ENCODE measurements at regions not wholly inside any gene's neighbourhood (a gene's known extent, or its start where the extent isn't known, plus 50 kb on each side); places are given as distances from the start of the nearest gene placed in this dataset.

DNA sequence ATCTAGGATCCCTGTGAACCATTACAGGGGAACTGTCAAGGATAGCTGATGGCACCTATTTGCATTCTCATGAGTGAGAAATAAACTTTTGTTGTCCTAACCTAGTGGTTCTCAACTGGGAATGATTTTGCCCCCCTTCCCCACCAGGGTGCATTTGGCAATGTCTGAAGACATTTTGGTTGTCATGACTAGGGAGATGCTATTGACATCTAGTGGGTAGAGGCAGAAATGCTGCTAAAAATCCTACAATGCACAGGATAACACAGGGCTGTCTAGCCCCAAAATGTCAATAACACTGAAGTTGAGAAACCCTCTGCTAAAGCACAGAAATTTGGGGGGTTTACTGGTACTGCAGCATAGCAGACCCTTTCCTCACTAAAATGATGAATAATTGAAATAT, 140.9 kb upstream of the SRRM4 start:
- H3K27me3 ChIP-seq = no peaks in the 10 kb centered on the region
- H3K27ac ChIP-seq = no peak overlapping the region
- TF ChIP-seq, protein P1, sequence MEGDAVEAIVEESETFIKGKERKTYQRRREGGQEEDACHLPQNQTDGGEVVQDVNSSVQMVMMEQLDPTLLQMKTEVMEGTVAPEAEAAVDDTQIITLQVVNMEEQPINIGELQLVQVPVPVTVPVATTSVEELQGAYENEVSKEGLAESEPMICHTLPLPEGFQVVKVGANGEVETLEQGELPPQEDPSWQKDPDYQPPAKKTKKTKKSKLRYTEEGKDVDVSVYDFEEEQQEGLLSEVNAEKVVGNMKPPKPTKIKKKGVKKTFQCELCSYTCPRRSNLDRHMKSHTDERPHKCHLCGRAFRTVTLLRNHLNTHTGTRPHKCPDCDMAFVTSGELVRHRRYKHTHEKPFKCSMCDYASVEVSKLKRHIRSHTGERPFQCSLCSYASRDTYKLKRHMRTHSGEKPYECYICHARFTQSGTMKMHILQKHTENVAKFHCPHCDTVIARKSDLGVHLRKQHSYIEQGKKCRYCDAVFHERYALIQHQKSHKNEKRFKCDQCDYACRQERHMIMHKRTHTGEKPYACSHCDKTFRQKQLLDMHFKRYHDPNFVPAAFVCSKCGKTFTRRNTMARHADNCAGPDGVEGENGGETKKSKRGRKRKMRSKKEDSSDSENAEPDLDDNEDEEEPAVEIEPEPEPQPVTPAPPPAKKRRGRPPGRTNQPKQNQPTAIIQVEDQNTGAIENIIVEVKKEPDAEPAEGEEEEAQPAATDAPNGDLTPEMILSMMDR (IDR thresholded peaks at IDR 0.05) = peak in 1 of 4 experiments; percentile 6
- TF ChIP-seq EP300 (IDR thresholded peaks at IDR 0.05) (no peak), POLR2AphosphoS5 (IDR thresholded peaks at IDR 0.05) (no peak), POLR2A (IDR thresholded peaks at IDR 0.05) (no peak)
- intact Hi-C loops (cut with DNase I) = no loop called here
- no peaks in the 10 kb centered on the region for H3K9me3 ChIP-seq
- no peaks in the 10 kb centered on the region for H3K4me1 ChIP-seq
- H3K36me3 ChIP-seq = no peaks in the 10 kb centered on the region
- no peak for DNase-seq
- H3K4me3 ChIP-seq = no peak overlapping the region

DNA sequence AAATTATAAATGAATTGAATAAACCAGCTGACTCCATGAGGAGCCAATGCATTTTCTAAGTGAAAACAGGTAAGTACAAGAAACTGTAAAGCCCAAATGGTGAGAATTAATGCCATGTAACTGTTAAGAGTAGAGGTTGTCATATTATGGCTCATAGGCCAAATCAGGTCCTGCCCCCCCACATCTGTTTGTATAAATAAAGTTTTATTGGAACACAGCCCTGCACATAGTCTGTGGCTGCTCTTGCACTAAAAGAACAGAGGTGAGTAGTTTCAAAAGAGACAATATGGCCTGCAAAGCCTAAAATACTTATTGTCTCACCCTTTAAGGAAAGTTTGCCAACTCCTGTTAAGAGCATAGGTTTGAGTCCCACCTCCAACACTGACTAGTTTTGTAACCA, 140.5 kb upstream of the SRRM4 start:
- Histone ChIP-seq H3K36me3 (no peaks in the 10 kb centered on the region), H3K27me3 (no peaks in the 10 kb centered on the region), H3K4me3 (no peak overlapping the region), H3K9me3 (no peaks in the 10 kb centered on the region), H3K4me1 (no peaks in the 10 kb centered on the region), H3K27ac (no peak overlapping the region)
- no peak for DNase-seq
- TF ChIP-seq, protein P1 (IDR thresholded peaks at IDR 0.05) = no peak
- TF ChIP-seq POLR2A (IDR thresholded peaks at IDR 0.05) (no peak), EP300 (IDR thresholded peaks at IDR 0.05) (no peak), POLR2AphosphoS5 (IDR thresholded peaks at IDR 0.05) (no peak)
- intact Hi-C loops (cut with DNase I) = no loop called here

DNA sequence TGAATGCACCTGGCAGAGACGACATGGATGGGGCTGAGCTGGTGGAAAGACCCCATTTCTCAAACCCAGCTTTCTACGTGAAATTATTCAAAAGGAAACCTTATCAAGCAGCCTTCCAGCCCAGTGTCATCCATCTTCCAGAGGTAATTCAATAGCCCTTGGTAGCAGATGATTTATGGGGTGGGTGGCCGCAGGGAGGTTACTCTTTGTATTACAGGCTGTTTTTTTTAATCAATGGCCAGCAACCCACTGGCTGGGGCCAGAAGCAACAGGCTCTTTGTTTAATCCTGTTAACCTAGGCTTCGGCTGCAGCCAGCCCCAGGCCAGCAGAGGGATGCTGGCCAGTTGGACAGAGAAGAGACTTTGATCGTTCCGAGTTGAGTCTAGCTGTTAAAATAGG, 139.8 kb upstream of the SRRM4 start:
- no peaks in the 10 kb centered on the region for H3K36me3 ChIP-seq
- H3K27me3 ChIP-seq = no peaks in the 10 kb centered on the region
- WGBS, 2 donors = 47 to 48% methylated on average over 6 of the region's 6 CpGs
- no peak for DNase-seq
- H3K9me3 ChIP-seq = no peaks in the 10 kb centered on the region
- no peak overlapping the region for H3K4me3 ChIP-seq
- H3K4me1 ChIP-seq = no peaks in the 10 kb centered on the region
- intact Hi-C loops (cut with DNase I) = no loop called here
- no peak for TF ChIP-seq POLR2A (IDR thresholded peaks at IDR 0.05)
- TF ChIP-seq POLR2AphosphoS5 (IDR thresholded peaks at IDR 0.05) = no peak
- TF ChIP-seq, protein P1 (IDR thresholded peaks at IDR 0.05) = no peak
- TF ChIP-seq EP300 (IDR thresholded peaks at IDR 0.05) = no peak
- no peak overlapping the region for H3K27ac ChIP-seq

DNA sequence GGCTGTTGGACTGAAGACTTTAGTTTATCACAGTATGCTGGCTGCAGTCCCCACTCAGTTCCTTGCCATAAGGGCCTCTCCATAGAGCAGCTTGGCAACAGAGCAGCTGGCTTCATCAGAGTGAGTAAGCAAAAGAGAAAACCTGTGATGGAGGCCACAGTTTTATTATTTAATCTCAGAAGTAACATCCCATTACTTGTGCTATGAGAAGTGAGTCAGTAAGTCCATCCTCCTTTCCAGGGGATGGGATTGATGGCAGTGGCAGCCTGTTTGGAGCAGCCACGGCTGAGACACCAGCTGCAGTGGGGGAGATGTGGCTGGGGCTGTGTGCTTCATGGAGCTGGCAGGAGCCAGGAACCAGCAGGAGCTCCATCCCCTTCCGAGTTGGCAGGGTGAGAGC, 138.5 kb upstream of the SRRM4 start:
- Histone ChIP-seq H3K27me3 (no peaks in the 10 kb centered on the region), H3K4me1 (no peaks in the 10 kb centered on the region), H3K4me3 (no peak overlapping the region), H3K9me3 (no peaks in the 10 kb centered on the region), H3K36me3 (no peaks in the 10 kb centered on the region), H3K27ac (no peak overlapping the region)
- TF ChIP-seq, protein P1 (IDR thresholded peaks at IDR 0.05) = no peak
- TF ChIP-seq EP300 (IDR thresholded peaks at IDR 0.05) (no peak), POLR2AphosphoS5 (IDR thresholded peaks at IDR 0.05) (no peak), POLR2A (IDR thresholded peaks at IDR 0.05) (no peak)
- WGBS, 2 donors = 44 to 70% methylated on average over 2 of the region's 2 CpGs
- intact Hi-C loops (cut with DNase I) = no loop called here
- no peak for DNase-seq

DNA sequence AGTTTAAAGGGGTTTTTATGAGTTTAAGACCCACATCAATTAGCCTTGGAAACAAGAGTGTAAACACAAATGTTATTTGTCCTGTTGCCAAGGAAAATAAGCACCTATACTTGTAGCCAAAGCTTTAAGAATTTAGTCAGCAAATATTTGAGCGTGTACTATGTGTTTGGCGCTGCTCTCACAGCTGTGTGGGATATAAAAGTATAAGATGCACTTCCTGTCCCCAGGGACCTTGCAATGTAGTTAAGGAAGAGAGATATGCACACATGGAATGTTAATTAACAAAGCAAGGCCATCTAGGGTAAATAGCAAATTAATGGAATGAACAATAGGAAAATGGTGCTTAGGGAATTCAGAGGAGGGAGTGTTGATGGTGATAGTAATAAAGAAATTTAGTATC, 134.9 kb upstream of the SRRM4 start:
- no peaks in the 10 kb centered on the region for H3K27me3 ChIP-seq
- intact Hi-C loops (cut with DNase I) = no loop called here
- H3K27ac ChIP-seq = no peak overlapping the region
- no peaks in the 10 kb centered on the region for H3K36me3 ChIP-seq
- no peaks in the 10 kb centered on the region for H3K9me3 ChIP-seq
- no peak overlapping the region for H3K4me3 ChIP-seq
- WGBS, 2 donors = 14 to 57% methylated on average over 2 of the region's 2 CpGs
- no peak for DNase-seq
- H3K4me1 ChIP-seq = no peaks in the 10 kb centered on the region
- no peak for TF ChIP-seq POLR2AphosphoS5 (IDR thresholded peaks at IDR 0.05)
- no peak for TF ChIP-seq EP300 (IDR thresholded peaks at IDR 0.05)
- TF ChIP-seq, protein P1 (IDR thresholded peaks at IDR 0.05) = no peak

Data from sigmoid colon (tissue), 6 donors.